Activated CD8-positive, alpha-beta T cell treated with anti-CD3 and anti-CD28 coated beads for 36 hours (primary cell): ENCODE measurements at regions not wholly inside any gene's neighbourhood (a gene's known extent, or its start where the extent isn't known, plus 50 kb on each side); places are given as distances from the start of the nearest gene placed in this dataset.
"Not testable (repeated sequence)": the region's sequence is repeated elsewhere in the genome, so short reads cannot be mapped to it uniquely, and the experiment has no call there.

Experiments
- ATAC-seq: fragments of 200-7000 bp; cut with Tn5 transposase; one replicate; pipeline ENCODE4 v1.10.0; 2021; ENCODE audit warnings: mild to moderate bottlenecking, moderate library complexity
- CTCF ChIA-PET: fragments of 350-600 bp; sonication (Branson Sonifier 250); formaldehyde crosslinking; loops from one replicate; lab custom pipeline; 2021; ENCODE audit warnings: antibody characterized with exemption; lab: Charles Lee
- POLR2A ChIA-PET: fragments of 350-600 bp; sonication (Branson Sonifier 250); formaldehyde crosslinking; loops from one replicate; lab custom pipeline; 2021; ENCODE audit warnings: antibody characterized with exemption; lab: Charles Lee
- DNase-seq: peaks from one replicate; pipeline ENCODE4 v3.0.0-alpha.2; 2020
- H3K27ac Mint-ChIP-seq: one replicate; pipeline ENCODE4 v1.8.0; 2021; ENCODE audit warnings: mild to moderate bottlenecking, mixed read lengths
- H3K27me3 Mint-ChIP-seq: one replicate; pipeline ENCODE4 v1.8.0; 2021; ENCODE audit warnings: mixed read lengths
- H3K36me3 Mint-ChIP-seq: one replicate; pipeline ENCODE4 v1.8.0; 2021; ENCODE audit warnings: low read depth, mixed read lengths
- H3K4me1 Mint-ChIP-seq: one replicate; pipeline ENCODE4 v1.8.0; 2021; ENCODE audit warnings: low read depth, mixed read lengths
- H3K4me3 Mint-ChIP-seq: one replicate; pipeline ENCODE4 v1.8.0; 2021; ENCODE audit warnings: mild to moderate bottlenecking, moderate library complexity, mixed read lengths
- H3K9me3 Mint-ChIP-seq: one replicate; pipeline ENCODE4 v1.8.0; 2021; ENCODE audit warnings: mixed read lengths
- intact Hi-C: fragments of 100-400 bp; cut with micrococcal nuclease; formaldehyde crosslinking; loops from one replicate; pipeline ENCODE4 v1.10.0; 2022
- TF ChIP-seq, protein P1 (sequence below): fragments of 200-600 bp; IDR thresholded peaks from one replicate; pipeline ENCODE4 v1.8.0; 2022; ENCODE audit warnings: antibody characterized with exemption, mild to moderate bottlenecking

DNA sequence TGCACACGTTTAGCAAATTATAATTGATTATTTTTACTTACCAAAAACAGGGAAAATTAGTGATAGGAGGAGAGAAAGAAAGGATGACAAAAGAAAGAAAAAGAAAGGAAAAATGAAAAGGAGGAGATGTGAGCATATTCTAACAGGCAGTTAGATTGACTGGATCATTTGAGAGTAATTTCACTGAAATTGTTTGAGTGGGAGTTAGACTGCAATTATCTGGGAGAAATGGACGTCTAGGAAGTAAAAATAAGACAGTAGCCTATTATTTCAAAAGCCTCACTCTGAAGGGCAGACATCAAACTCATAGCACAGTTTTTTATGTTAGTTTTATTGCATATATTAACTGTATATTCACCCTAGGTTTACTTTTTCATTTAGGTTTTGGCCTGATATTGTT is 272.8 kb upstream of the POU1F1 start:
- TF ChIP-seq, protein P1, sequence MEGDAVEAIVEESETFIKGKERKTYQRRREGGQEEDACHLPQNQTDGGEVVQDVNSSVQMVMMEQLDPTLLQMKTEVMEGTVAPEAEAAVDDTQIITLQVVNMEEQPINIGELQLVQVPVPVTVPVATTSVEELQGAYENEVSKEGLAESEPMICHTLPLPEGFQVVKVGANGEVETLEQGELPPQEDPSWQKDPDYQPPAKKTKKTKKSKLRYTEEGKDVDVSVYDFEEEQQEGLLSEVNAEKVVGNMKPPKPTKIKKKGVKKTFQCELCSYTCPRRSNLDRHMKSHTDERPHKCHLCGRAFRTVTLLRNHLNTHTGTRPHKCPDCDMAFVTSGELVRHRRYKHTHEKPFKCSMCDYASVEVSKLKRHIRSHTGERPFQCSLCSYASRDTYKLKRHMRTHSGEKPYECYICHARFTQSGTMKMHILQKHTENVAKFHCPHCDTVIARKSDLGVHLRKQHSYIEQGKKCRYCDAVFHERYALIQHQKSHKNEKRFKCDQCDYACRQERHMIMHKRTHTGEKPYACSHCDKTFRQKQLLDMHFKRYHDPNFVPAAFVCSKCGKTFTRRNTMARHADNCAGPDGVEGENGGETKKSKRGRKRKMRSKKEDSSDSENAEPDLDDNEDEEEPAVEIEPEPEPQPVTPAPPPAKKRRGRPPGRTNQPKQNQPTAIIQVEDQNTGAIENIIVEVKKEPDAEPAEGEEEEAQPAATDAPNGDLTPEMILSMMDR: no peak
- no peak overlapping the region for H3K27ac Mint-ChIP-seq
- intact Hi-C loops: no loop called here
- DNase-seq (no peak), ATAC-seq (no peak)
- no peak overlapping the region for H3K4me3 Mint-ChIP-seq
- CTCF ChIA-PET: no interaction called here
- POLR2A ChIA-PET: no interaction called here
- no peaks in the 10 kb centered on the region for H3K9me3 Mint-ChIP-seq
- no peaks in the 10 kb centered on the region for H3K36me3 Mint-ChIP-seq
- no peaks in the 10 kb centered on the region for H3K27me3 Mint-ChIP-seq
- H3K4me1 Mint-ChIP-seq: no peaks in the 10 kb centered on the region

DNA sequence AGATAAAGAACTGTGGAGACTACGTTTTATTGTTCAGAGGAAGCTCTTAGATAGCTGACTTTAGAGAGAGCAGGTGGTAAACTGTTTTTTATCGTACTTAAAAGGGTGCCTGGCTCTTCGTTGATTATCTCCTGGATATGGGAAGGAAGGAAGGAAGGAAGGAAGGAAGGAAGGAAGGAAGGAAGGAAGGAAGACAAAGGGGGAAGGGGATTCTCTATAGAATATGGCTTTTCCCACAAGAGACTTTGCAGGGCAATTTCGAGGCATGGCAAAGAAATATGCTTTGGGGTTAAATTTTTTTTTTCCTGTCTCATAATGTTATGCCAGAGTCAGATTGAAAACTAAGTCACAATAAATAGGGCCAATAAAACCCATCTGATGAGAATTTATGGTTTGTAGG is 271.9 kb upstream of the POU1F1 start:
- Mint-ChIP-seq H3K36me3 (no peaks in the 10 kb centered on the region), H3K4me1 (no peaks in the 10 kb centered on the region), H3K9me3 (no peaks in the 10 kb centered on the region), H3K27me3 (no peaks in the 10 kb centered on the region), H3K27ac (no peak overlapping the region), H3K4me3 (no peak overlapping the region)
- intact Hi-C loops: no loop called here
- ATAC-seq (no peak), DNase-seq (no peak)
- ChIA-PET POLR2A (no interaction called here), CTCF (no interaction called here)
- TF ChIP-seq, protein P1: no peak

DNA sequence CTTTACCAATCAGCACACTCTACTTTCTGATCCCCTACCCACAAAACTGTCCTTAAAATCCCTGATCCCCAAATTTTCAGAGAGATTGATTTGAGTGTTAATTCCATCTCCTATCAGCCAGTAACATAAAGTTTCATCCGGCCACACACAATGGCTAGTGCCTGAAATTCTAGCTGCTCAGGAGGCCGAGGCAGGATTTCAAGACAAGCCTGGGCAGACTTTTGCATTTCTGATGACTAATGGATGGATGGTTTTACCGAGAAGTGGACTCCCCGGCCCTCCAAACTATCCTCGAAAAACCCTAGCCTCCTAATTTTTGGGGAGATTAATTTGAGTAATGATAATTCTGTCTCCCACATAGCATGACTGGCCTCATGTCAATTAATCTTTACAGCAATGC is 269.8 kb upstream of the POU1F1 start:
- Mint-ChIP-seq H3K4me3 (no peak overlapping the region), H3K4me1 (no peaks in the 10 kb centered on the region), H3K36me3 (no peaks in the 10 kb centered on the region), H3K27ac (no peak overlapping the region), H3K27me3 (peaks cover 1% of the 10 kb centered on the region), H3K9me3 (no peaks in the 10 kb centered on the region)
- ATAC-seq (no peak), DNase-seq (no peak)
- POLR2A ChIA-PET: no interaction called here
- TF ChIP-seq, protein P1: no peak
- CTCF ChIA-PET: no interaction called here
- intact Hi-C loops: no loop called here

DNA sequence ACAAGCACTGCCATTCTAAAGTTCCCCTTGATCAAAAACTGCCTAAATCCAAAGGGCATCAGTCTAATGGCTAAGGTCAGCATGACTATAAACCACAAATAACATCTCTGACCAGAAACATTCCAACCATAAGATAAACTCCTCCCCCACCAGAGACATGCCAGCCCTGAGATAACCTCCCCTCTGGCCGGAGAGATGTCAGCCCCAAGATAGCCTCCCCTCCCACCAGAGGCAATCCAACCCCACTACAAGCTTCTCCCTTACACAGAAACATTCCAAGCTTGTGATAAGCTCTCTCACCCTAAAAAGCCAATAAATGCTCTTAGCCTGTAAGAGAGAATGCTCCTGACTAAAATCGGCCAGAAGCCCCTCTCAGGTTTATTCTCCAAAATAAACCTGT is 267.0 kb upstream of the POU1F1 start:
- CTCF ChIA-PET, H3K27ac Mint-ChIP-seq, H3K36me3 Mint-ChIP-seq, H3K9me3 Mint-ChIP-seq, intact Hi-C loops, POLR2A ChIA-PET, DNase-seq, ATAC-seq, H3K4me1 Mint-ChIP-seq, H3K4me3 Mint-ChIP-seq, H3K27me3 Mint-ChIP-seq: not testable (repeated sequence)

DNA sequence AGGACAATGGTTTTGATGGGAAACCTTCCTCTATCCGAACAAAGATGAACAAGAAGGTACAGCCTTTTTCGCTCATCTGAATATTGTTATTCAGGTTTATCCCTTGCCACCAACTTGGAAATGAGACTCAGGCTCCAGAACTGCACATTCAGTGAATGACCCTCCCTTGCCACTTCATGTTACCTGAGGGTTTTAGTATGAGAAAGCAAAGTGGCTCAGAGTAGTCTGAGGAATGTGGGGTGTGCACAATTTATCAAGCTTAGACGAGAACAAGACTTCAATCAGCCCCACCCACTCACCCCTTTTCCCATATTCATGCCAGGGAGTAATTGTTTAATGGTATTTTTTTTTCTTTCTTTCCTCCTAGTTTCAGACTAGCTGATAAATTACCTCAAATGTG is 265.3 kb upstream of the POU1F1 start:
- DNase-seq (no peak), ATAC-seq (no peak)
- ChIA-PET POLR2A (interaction anchor here (0.6 kb wide), 1 partner anchor 281 kb away, joined by 3 read pairs; no protein-coding TSS in a partner anchor), CTCF (no interaction called here)
- H3K27ac Mint-ChIP-seq: no peak overlapping the region
- H3K4me1 Mint-ChIP-seq: no peaks in the 10 kb centered on the region
- no peak overlapping the region for H3K4me3 Mint-ChIP-seq
- no peaks in the 10 kb centered on the region for H3K9me3 Mint-ChIP-seq
- intact Hi-C loops: no loop called here
- peaks cover 1% of the 10 kb centered on the region for H3K27me3 Mint-ChIP-seq
- TF ChIP-seq, protein P1: no peak
- no peaks in the 10 kb centered on the region for H3K36me3 Mint-ChIP-seq

DNA sequence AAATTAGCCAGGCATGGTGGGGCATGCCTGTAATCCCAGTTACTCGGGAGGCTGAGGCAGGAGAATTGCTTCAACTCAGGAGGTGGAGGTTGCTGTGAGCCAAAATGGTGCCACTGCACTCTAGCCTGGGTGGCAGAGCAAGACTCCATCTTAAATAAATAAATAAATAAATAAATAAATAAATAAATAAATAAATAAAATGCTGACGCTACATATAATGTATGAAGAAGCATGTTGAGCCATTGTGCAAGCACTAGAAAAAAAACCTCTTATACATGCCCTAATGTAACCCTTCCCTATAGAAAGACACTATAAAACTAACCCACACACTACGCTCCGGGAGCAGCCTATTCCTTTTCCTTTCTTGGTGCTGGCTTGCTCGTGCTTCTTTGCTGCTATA is 262.3 kb upstream of the POU1F1 start:
- DNase-seq, CTCF ChIA-PET, H3K4me3 Mint-ChIP-seq, POLR2A ChIA-PET, H3K36me3 Mint-ChIP-seq, intact Hi-C loops, ATAC-seq, H3K27ac Mint-ChIP-seq, H3K27me3 Mint-ChIP-seq, H3K4me1 Mint-ChIP-seq, H3K9me3 Mint-ChIP-seq: not testable (repeated sequence)
